DOHH2 (cell line): ENCODE measurements at regions not wholly inside any gene's neighbourhood (a gene's known extent, or its start where the extent isn't known, plus 50 kb on each side); places are given as distances from the start of the nearest gene placed in this dataset.

Experiments
- H3F3A ChIP-seq: fragments of 200-600 bp; sonication (generic), shearing (Covaris generic); 2 replicates; pipeline ENCODE4 v1.6.0; 2016; ENCODE audit warnings: antibody characterized with exemption, mild to moderate bottlenecking; ENCODE audit not compliant: control insufficient read depth, insufficient read depth
- H3K27ac ChIP-seq: fragments of 200-600 bp; sonication (generic); 2 replicates; pipeline ENCODE4 v1.5.1; 2014; ENCODE audit warnings: low read depth, mild to moderate bottlenecking, low read length, moderate library complexity
- H3K27me3 ChIP-seq: fragments of 200-600 bp; sonication (generic); 2 replicates; pipeline ENCODE4 v1.6.1; 2014; ENCODE audit warnings: mild to moderate bottlenecking, low read length, mixed read lengths; ENCODE audit not compliant: control insufficient read depth
- H3K36me3 ChIP-seq: fragments of 200-600 bp; sonication (generic); 2 replicates; pipeline ENCODE4 v1.6.1; 2014; ENCODE audit warnings: mild to moderate bottlenecking, low read length, moderate library complexity, mixed read lengths; ENCODE audit not compliant: control insufficient read depth
- H3K4me1 ChIP-seq: fragments of 200-600 bp; sonication (generic); 2 replicates; pipeline ENCODE4 v1.6.1; 2014; ENCODE audit warnings: mild to moderate bottlenecking, low read length, mixed read lengths; ENCODE audit not compliant: control insufficient read depth
- H3K4me2 ChIP-seq: fragments of 200-600 bp; sonication (generic); 2 replicates; pipeline ENCODE4 v1.6.0; 2014; ENCODE audit warnings: mild to moderate bottlenecking, low read length, moderate library complexity
- H3K4me3 ChIP-seq: fragments of 200-600 bp; sonication (generic); 2 replicates; pipeline ENCODE4 v1.5.1; 2014; ENCODE audit warnings: mild to moderate bottlenecking, low read length, mixed read lengths
- H3K79me2 ChIP-seq: fragments of 200-600 bp; sonication (generic); 2 replicates; pipeline ENCODE4 v1.6.1; 2014; ENCODE audit warnings: mild to moderate bottlenecking, low read length, mixed read lengths; ENCODE audit not compliant: control insufficient read depth
- H3K9me2 ChIP-seq: fragments of 200-600 bp; sonication (generic); replicated peaks from 2 replicates; pipeline ENCODE4 v1.6.1; 2014; ENCODE audit warnings: mild to moderate bottlenecking, low read length, mixed read lengths; ENCODE audit not compliant: control insufficient read depth
- H3K9me3 ChIP-seq: fragments of 200-600 bp; sonication (generic); 2 replicates; pipeline ENCODE4 v1.6.1; 2014; ENCODE audit warnings: antibody characterized with exemption, low read length, mixed read lengths; ENCODE audit not compliant: control insufficient read depth, insufficient read depth
- H4K20me1 ChIP-seq: fragments of 200-600 bp; sonication (generic); 2 replicates; pipeline ENCODE4 v1.6.0; 2014; ENCODE audit warnings: low read depth, mild to moderate bottlenecking, antibody characterized with exemption, low read length, moderate library complexity; ENCODE audit not compliant: control insufficient read depth, insufficient read depth
- EZH2phosphoT487 ChIP-seq: fragments of 200-600 bp; sonication (generic); IDR thresholded peaks from 2 replicates; pipeline ENCODE4 v1.6.1; 2017; ENCODE audit warnings: borderline replicate concordance, mild to moderate bottlenecking, antibody characterized with exemption, low read length, moderate library complexity, mixed read lengths
- TF ChIP-seq, protein P1 (sequence below): fragments of 200-600 bp; sonication (generic); IDR thresholded peaks from one replicate; pipeline ENCODE4 v1.5.1; 2014; ENCODE audit warnings: antibody characterized with exemption, mild to moderate bottlenecking, low read depth, low read length; ENCODE audit not compliant: poor library complexity, severe bottlenecking

DNA sequence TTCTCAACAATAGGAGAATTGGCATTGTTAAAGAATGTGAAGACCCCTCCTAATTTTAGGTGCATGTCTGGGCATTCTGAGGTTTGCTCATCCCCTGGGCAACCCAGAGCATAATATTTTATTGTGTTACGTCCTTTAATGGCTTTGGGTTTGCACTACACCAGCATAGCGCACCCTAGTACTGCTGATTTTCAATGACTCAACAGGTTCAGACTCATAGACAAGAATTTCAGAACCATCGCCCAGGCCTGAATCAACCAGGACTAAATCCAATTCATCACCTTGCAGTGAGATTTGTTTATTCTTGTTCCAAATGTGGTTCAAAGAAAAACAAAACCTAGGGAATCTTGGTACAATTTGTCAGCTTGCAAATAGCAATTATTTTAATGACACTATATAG lies 137.8 kb upstream of the PHACTR1 start:
- Histone ChIP-seq H3K79me2 (no peaks in the 10 kb centered on the region), H3K36me3 (no peaks in the 10 kb centered on the region), H3F3A (no peaks in the 10 kb centered on the region), H3K4me2 (no peak overlapping the region), H3K9me3 (no peaks in the 10 kb centered on the region), H3K4me1 (no peaks in the 10 kb centered on the region), H3K27me3 (no peaks in the 10 kb centered on the region), H3K9me2 (no peaks in the 10 kb centered on the region), H4K20me1 (no peaks in the 10 kb centered on the region), H3K4me3 (no peak overlapping the region), H3K27ac (no peak overlapping the region)
- TF ChIP-seq, protein P1, sequence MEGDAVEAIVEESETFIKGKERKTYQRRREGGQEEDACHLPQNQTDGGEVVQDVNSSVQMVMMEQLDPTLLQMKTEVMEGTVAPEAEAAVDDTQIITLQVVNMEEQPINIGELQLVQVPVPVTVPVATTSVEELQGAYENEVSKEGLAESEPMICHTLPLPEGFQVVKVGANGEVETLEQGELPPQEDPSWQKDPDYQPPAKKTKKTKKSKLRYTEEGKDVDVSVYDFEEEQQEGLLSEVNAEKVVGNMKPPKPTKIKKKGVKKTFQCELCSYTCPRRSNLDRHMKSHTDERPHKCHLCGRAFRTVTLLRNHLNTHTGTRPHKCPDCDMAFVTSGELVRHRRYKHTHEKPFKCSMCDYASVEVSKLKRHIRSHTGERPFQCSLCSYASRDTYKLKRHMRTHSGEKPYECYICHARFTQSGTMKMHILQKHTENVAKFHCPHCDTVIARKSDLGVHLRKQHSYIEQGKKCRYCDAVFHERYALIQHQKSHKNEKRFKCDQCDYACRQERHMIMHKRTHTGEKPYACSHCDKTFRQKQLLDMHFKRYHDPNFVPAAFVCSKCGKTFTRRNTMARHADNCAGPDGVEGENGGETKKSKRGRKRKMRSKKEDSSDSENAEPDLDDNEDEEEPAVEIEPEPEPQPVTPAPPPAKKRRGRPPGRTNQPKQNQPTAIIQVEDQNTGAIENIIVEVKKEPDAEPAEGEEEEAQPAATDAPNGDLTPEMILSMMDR: no peak
- TF ChIP-seq EZH2phosphoT487: no peak

DNA sequence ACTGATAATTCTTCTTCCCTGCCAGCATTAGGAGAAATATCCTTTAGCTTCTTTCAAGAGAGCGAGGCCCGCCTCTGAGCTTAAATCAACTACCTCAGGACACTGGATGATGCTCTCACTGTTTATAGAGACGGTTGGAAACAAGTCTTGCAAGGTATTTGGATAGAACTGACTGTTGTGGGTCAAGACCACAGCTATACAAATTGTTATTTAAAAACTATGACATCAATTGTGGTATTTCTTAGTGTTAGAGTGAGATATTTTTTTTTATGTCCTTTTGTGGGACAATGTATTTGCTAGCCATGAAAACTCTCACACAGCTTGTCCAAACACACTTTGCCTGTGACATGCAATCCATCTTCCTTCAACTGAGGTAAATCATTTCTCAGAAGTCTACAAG lies 136.3 kb upstream of the PHACTR1 start:
- H3K4me2 ChIP-seq: no peak overlapping the region
- no peak overlapping the region for H3K27ac ChIP-seq
- H3K9me3 ChIP-seq: no peaks in the 10 kb centered on the region
- no peaks in the 10 kb centered on the region for H3K79me2 ChIP-seq
- no peaks in the 10 kb centered on the region for H3K36me3 ChIP-seq
- H3K9me2 ChIP-seq: no peaks in the 10 kb centered on the region
- no peak overlapping the region for H3K4me3 ChIP-seq
- H3F3A ChIP-seq: no peaks in the 10 kb centered on the region
- no peaks in the 10 kb centered on the region for H3K4me1 ChIP-seq
- H3K27me3 ChIP-seq: no peaks in the 10 kb centered on the region
- TF ChIP-seq EZH2phosphoT487: no peak
- TF ChIP-seq, protein P1: no peak
- no peaks in the 10 kb centered on the region for H4K20me1 ChIP-seq

DNA sequence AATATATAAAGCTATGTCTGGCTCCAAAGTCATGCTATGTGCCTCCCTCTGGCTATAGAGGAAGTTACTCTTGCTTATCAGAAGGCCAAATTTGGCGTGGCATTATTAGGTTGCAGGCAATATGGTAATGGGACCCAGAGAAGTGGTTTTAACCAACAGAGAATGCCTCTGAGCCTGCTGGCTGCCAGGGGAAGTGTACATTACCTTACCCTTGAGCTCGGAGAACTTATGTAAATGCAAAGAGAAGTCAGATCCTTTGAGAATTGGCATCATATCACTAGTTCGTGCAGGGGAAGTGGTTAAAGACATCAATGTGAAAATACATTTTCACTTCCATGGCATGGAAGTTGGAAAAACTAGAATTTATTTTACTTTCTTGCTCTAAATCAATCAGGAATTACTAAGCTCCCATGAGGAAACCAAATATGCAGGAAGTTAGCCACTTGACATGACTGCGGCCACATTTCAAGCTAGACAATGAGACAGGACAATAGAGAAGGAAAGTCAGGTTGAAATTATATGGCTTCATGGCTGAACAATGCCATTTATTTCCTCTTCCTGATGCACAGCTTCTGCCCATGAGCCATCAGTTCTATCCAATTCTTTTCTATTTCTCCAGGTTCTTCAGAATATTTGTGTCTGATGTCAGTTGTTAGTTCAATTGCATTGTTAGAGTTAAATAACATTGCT lies 134.0 kb upstream of the PHACTR1 start:
- Histone ChIP-seq H3K9me3 (no peaks in the 10 kb centered on the region), H3K9me2 (no peaks in the 10 kb centered on the region), H3K4me1 (no peaks in the 10 kb centered on the region), H4K20me1 (no peaks in the 10 kb centered on the region), H3K4me2 (no peak overlapping the region), H3K27ac (no peak overlapping the region), H3K79me2 (no peaks in the 10 kb centered on the region), H3F3A (no peaks in the 10 kb centered on the region), H3K4me3 (no peak overlapping the region), H3K36me3 (no peaks in the 10 kb centered on the region), H3K27me3 (no peaks in the 10 kb centered on the region)
- TF ChIP-seq, protein P1: no peak
- TF ChIP-seq EZH2phosphoT487: no peak
